Progenitor cell of endocrine pancreas (in vitro differentiated cells): ENCODE measurements at regions not wholly inside any gene's neighbourhood (a gene's known extent, or its start where the extent isn't known, plus 50 kb on each side); places are given as distances from the start of the nearest gene placed in this dataset.
"Not testable (repeated sequence)": the region's sequence is repeated elsewhere in the genome, so short reads cannot be mapped to it uniquely, and the experiment has no call there.

Experiments
- DNase-seq: peaks from one replicate; pipeline ENCODE4 v3.0.0; 2021; ENCODE audit warnings: low spot score; ENCODE audit not compliant: unreplicated experiment
- H3K27ac Mint-ChIP-seq: 2 replicates; pipeline ENCODE4 v1.8.0; 2021; ENCODE audit warnings: mild to moderate bottlenecking, moderate library complexity, mixed read lengths
- H3K27me3 Mint-ChIP-seq: 2 replicates; pipeline ENCODE4 v1.8.0; 2021; ENCODE audit warnings: mixed read lengths
- H3K36me3 Mint-ChIP-seq: 2 replicates; pipeline ENCODE4 v1.8.0; 2022; ENCODE audit warnings: mixed read lengths; ENCODE audit not compliant: insufficient read depth
- H3K4me1 Mint-ChIP-seq: 2 replicates; pipeline ENCODE4 v1.8.0; 2021; ENCODE audit warnings: low read depth, mixed read lengths
- H3K4me3 Mint-ChIP-seq: 2 replicates; pipeline ENCODE4 v1.8.0; 2021; ENCODE audit warnings: low read depth, mild to moderate bottlenecking, moderate library complexity, mixed read lengths
- H3K9me3 Mint-ChIP-seq: 2 replicates; pipeline ENCODE4 v1.8.0; 2021; ENCODE audit warnings: low read depth, mixed read lengths
- CTCF ChIP-seq: fragments of 200-600 bp; sonication (generic); IDR thresholded peaks from one replicate; pipeline ENCODE4 v1.5.0; 2021; ENCODE audit warnings: antibody characterized with exemption, mild to moderate bottlenecking; ENCODE audit not compliant: unreplicated experiment

GRCh38 chr2:109052922-109053321 lies 63.9 kb upstream of the EDAR start:
- DNase-seq: no peak
- no peaks in the 10 kb centered on the region for H3K9me3 Mint-ChIP-seq
- no peaks in the 10 kb centered on the region for H3K27me3 Mint-ChIP-seq
- H3K4me3 Mint-ChIP-seq: no peak overlapping the region
- H3K27ac Mint-ChIP-seq: no peak overlapping the region
- H3K4me1 Mint-ChIP-seq: no peaks in the 10 kb centered on the region
- no peak for TF ChIP-seq CTCF
- no peaks in the 10 kb centered on the region for H3K36me3 Mint-ChIP-seq

- no peak for TF ChIP-seq CTCF
- no peaks in the 10 kb centered on the region for H3K27me3 Mint-ChIP-seq
- no peak for DNase-seq
- no peak overlapping the region for H3K27ac Mint-ChIP-seq
- no peak overlapping the region for H3K4me3 Mint-ChIP-seq
- H3K9me3 Mint-ChIP-seq: no peaks in the 10 kb centered on the region
- H3K36me3 Mint-ChIP-seq: no peaks in the 10 kb centered on the region
- H3K4me1 Mint-ChIP-seq: peaks cover 4% of the 10 kb centered on the region
Measured at GRCh38 chr2:109049022-109049421, 60.0 kb upstream of the EDAR start.

- no peak for TF ChIP-seq CTCF
- DNase-seq: no peak
- H3K4me1 Mint-ChIP-seq: peaks cover 4% of the 10 kb centered on the region
- H3K9me3 Mint-ChIP-seq: no peaks in the 10 kb centered on the region
- H3K27me3 Mint-ChIP-seq: no peaks in the 10 kb centered on the region
- no peak overlapping the region for H3K27ac Mint-ChIP-seq
- no peaks in the 10 kb centered on the region for H3K36me3 Mint-ChIP-seq
- H3K4me3 Mint-ChIP-seq: no peak overlapping the region
Measured at GRCh38 chr2:109048163-109048562, 59.1 kb upstream of the EDAR start.

GRCh38 chr2:109047569-109047968 lies 58.5 kb upstream of the EDAR start:
- not testable (repeated sequence) for H3K27ac Mint-ChIP-seq, H3K4me3 Mint-ChIP-seq, H3K36me3 Mint-ChIP-seq, H3K9me3 Mint-ChIP-seq, DNase-seq, H3K4me1 Mint-ChIP-seq, H3K27me3 Mint-ChIP-seq

GRCh38 chr2:109046925-109047508 lies 58.0 kb upstream of the EDAR start:
- Mint-ChIP-seq H3K36me3 (no peaks in the 10 kb centered on the region), H3K4me3 (no peak overlapping the region), H3K27me3 (no peaks in the 10 kb centered on the region), H3K9me3 (no peaks in the 10 kb centered on the region), H3K4me1 (peaks cover 4% of the 10 kb centered on the region), H3K27ac (no peak overlapping the region)
- no peak for DNase-seq
- no peak for TF ChIP-seq CTCF

GRCh38 chr2:109045505-109045904 lies 56.5 kb upstream of the EDAR start:
- no peak for DNase-seq
- Mint-ChIP-seq H3K27me3 (no peaks in the 10 kb centered on the region), H3K4me3 (no peak overlapping the region), H3K36me3 (no peaks in the 10 kb centered on the region), H3K4me1 (peaks cover 4% of the 10 kb centered on the region), H3K27ac (no peak overlapping the region), H3K9me3 (no peaks in the 10 kb centered on the region)
- no peak for TF ChIP-seq CTCF
